PC-9 (cell line): ENCODE measurements at regions not wholly inside any gene's neighbourhood (a gene's known extent, or its start where the extent isn't known, plus 50 kb on each side); places are given as distances from the start of the nearest gene placed in this dataset.

Experiments used
- BruUV-seq: library from RNA; stranded (reverse); fragments of 400-500 nt; replicated peaks from 2 replicates; lab custom pipeline; 2021; lab: Mats Ljungman, UMichigan
- CTCF ChIA-PET: fragments of 300-600 bp; sonication (Branson Sonifier 250); formaldehyde crosslinking; loops from one replicate; lab custom pipeline; 2022; ENCODE audit warnings: antibody characterized with exemption; lab: Charles Lee
- POLR2A ChIA-PET: fragments of 300-600 bp; sonication (Branson Sonifier 250); formaldehyde crosslinking; loops from one replicate; lab custom pipeline; 2022; ENCODE audit warnings: antibody characterized with exemption; ENCODE audit not compliant: unreplicated experiment; lab: Charles Lee
- DNase-seq, 2 experiments: peaks; one replicate each; pipeline versions ENCODE4 v3.0.0 to v3.0.0-alpha.2; 2015 to 2022; ENCODE audit warnings: mixed read lengths in 1 of 2
- H2AFZ ChIP-seq: fragments of 200-600 bp; sonication (generic); 2 replicates; pipeline ENCODE4 v1.8.1; 2017; ENCODE audit warnings: antibody characterized with exemption
- H3F3A ChIP-seq: fragments of 200-600 bp; sonication (generic); 2 replicates; pipeline ENCODE4 v1.8.1; 2017; ENCODE audit warnings: antibody characterized with exemption, mild to moderate bottlenecking, low read depth; ENCODE audit not compliant: insufficient read depth
- H3K27ac ChIP-seq: fragments of 200-600 bp; sonication (generic); 2 replicates; pipeline ENCODE4 v1.6.1; 2016; ENCODE audit warnings: mixed run types
- H3K27me3 ChIP-seq: fragments of 200-600 bp; sonication (generic); 2 replicates; pipeline ENCODE4 v1.6.1; 2016; ENCODE audit warnings: low read depth, mixed run types; ENCODE audit not compliant: insufficient read depth
- H3K36me3 ChIP-seq: fragments of 200-600 bp; sonication (generic); 2 replicates; pipeline ENCODE4 v1.6.1; 2016; ENCODE audit warnings: low read depth, mixed run types
- H3K4me1 ChIP-seq: fragments of 200-600 bp; sonication (generic); replicated peaks from 2 replicates; pipeline ENCODE4 v1.6.1; 2016; ENCODE audit warnings: mixed run types; ENCODE audit not compliant: insufficient read depth
- H3K4me2 ChIP-seq: fragments of 200-600 bp; sonication (generic); 2 replicates; pipeline ENCODE4 v1.6.1; 2017; ENCODE audit warnings: mixed run types
- H3K4me3 ChIP-seq: fragments of 200-600 bp; sonication (generic); 2 replicates; pipeline ENCODE4 v1.6.1; 2016; ENCODE audit warnings: mixed run types
- H3K79me2 ChIP-seq: fragments of 200-600 bp; sonication (generic); 2 replicates; pipeline ENCODE4 v1.6.1; 2017; ENCODE audit warnings: low read depth, mixed run types
- H3K9me2 ChIP-seq: fragments of 200-600 bp; sonication (generic); 2 replicates; pipeline ENCODE4 v1.8.1; 2017; ENCODE audit warnings: mild to moderate bottlenecking; ENCODE audit not compliant: insufficient read depth
- H3K9me3 ChIP-seq: fragments of 200-600 bp; sonication (generic); 2 replicates; pipeline ENCODE4 v1.8.1; 2016; ENCODE audit warnings: low read depth; ENCODE audit not compliant: insufficient read depth
- H4K20me1 ChIP-seq: fragments of 200-600 bp; sonication (generic); 2 replicates; pipeline ENCODE4 v1.8.1; 2017; ENCODE audit not compliant: insufficient read depth
- EZH2 ChIP-seq: fragments of 200-600 bp; sonication (generic); IDR thresholded peaks from 2 replicates; pipeline ENCODE4 v1.8.0; 2017; ENCODE audit warnings: antibody characterized with exemption, low read depth
- intact Hi-C: fragments of 100-400 bp; cut with micrococcal nuclease; formaldehyde crosslinking; loops from one replicate; pipeline ENCODE4 v1.10.0; 2022; ENCODE audit not compliant: unreplicated experiment
- TF ChIP-seq, protein P1 (sequence below): fragments of 200-600 bp; sonication (generic); conservative IDR thresholded peaks from 2 replicates; pipeline ENCODE4 v1.6.1; 2017; ENCODE audit warnings: mixed run types, antibody characterized with exemption, mild to moderate bottlenecking, moderate library complexity

- Histone ChIP-seq H3K27me3 (no peaks in the 10 kb centered on the region), H3K79me2 (no peaks in the 10 kb centered on the region), H3F3A (no peaks in the 10 kb centered on the region), H3K4me3 (no peak overlapping the region), H3K9me2 (no peaks in the 10 kb centered on the region), H4K20me1 (no peaks in the 10 kb centered on the region), H3K36me3 (no peaks in the 10 kb centered on the region), H3K27ac (no peak overlapping the region), H3K4me2 (no peak overlapping the region), H3K9me3 (no peaks in the 10 kb centered on the region), H3K4me1 (no peaks in the 10 kb centered on the region), H2AFZ (no peak overlapping the region)
- CTCF ChIA-PET = no interaction called here
- intact Hi-C loops = no loop called here
- POLR2A ChIA-PET = no interaction called here
- no peak for DNase-seq
- TF ChIP-seq, protein P1, sequence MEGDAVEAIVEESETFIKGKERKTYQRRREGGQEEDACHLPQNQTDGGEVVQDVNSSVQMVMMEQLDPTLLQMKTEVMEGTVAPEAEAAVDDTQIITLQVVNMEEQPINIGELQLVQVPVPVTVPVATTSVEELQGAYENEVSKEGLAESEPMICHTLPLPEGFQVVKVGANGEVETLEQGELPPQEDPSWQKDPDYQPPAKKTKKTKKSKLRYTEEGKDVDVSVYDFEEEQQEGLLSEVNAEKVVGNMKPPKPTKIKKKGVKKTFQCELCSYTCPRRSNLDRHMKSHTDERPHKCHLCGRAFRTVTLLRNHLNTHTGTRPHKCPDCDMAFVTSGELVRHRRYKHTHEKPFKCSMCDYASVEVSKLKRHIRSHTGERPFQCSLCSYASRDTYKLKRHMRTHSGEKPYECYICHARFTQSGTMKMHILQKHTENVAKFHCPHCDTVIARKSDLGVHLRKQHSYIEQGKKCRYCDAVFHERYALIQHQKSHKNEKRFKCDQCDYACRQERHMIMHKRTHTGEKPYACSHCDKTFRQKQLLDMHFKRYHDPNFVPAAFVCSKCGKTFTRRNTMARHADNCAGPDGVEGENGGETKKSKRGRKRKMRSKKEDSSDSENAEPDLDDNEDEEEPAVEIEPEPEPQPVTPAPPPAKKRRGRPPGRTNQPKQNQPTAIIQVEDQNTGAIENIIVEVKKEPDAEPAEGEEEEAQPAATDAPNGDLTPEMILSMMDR = no peak
- BruUV-seq = no TSS peak
These were observed 556.0 kb upstream of the CXADR start for GRCh38 chr21:16956824-16957223.

DNA sequence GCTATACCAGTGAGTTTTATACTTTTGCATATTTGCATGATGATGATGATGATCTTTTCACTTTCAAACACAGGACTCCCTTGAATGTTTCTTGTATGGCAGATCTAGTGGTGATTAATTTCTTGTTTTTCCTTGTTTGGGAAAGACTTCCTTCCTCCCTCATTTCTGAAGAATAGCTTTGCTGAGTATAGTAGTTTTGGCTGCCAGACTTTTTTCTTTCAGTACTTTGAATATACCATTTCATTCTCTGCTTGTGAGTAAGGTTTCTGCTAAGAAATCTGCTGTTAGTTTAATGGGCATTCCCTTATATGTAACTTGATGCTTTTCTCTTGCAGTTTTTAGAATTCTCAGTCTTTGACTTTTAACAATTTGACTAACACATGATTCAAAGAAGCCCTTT, 547.4 kb upstream of the CXADR start:
- CTCF ChIA-PET = no interaction called here

DNA sequence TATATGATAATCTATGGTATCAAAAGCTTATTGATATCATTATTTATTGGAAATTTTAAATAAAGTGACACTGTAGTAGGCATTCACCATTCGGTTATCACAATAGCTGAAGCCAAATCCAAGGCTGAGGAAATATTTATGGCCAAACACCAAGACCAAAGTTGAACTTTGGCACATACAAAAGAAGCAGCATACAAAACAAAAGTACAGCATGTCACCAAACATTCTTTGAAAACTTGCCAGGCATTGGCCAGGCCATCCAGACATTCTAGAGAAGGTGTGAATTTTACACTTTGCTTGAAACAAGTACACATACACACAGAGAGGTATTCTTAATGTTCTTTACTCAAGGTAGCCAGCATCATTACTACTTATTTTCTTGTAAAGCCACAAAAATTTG, 544.4 kb upstream of the CXADR start:
- no peak for TF ChIP-seq EZH2
- TF ChIP-seq, protein P1 = no peak
- ChIA-PET CTCF (no interaction called here), POLR2A (no interaction called here)
- DNase-seq = no peak
- Histone ChIP-seq H3K27ac (no peak overlapping the region), H3K9me3 (no peaks in the 10 kb centered on the region), H2AFZ (no peak overlapping the region), H4K20me1 (no peaks in the 10 kb centered on the region), H3K4me1 (no peaks in the 10 kb centered on the region), H3K4me2 (no peak overlapping the region), H3K79me2 (no peaks in the 10 kb centered on the region), H3K36me3 (no peaks in the 10 kb centered on the region), H3K9me2 (no peaks in the 10 kb centered on the region), H3K4me3 (no peak overlapping the region), H3K27me3 (no peaks in the 10 kb centered on the region), H3F3A (no peaks in the 10 kb centered on the region)
- BruUV-seq = no TSS peak
- intact Hi-C loops = no loop called here

More for the DNA sequence above, 547.4 kb upstream of the CXADR start:
- intact Hi-C loops = no loop called here
- Histone ChIP-seq H3K36me3 (no peaks in the 10 kb centered on the region), H3K4me3 (no peak overlapping the region), H3K79me2 (no peaks in the 10 kb centered on the region), H3K9me3 (no peaks in the 10 kb centered on the region), H3K27ac (no peak overlapping the region), H3K4me1 (no peaks in the 10 kb centered on the region), H3F3A (no peaks in the 10 kb centered on the region), H4K20me1 (no peaks in the 10 kb centered on the region), H3K9me2 (no peaks in the 10 kb centered on the region), H2AFZ (no peak overlapping the region), H3K27me3 (no peaks in the 10 kb centered on the region), H3K4me2 (no peak overlapping the region)
- POLR2A ChIA-PET = no interaction called here
- TF ChIP-seq EZH2 = no peak
- TF ChIP-seq, protein P1 = no peak
- BruUV-seq = no TSS peak
- DNase-seq = no peak
